HG03565 (cell line): ENCODE measurements at regions not wholly inside any gene's neighbourhood (a gene's known extent, or its start where the extent isn't known, plus 50 kb on each side); places are given as distances from the start of the nearest gene placed in this dataset.

Experiments
- ATAC-seq: cut with Tn5 transposase; IDR thresholded peaks from one replicate; pipeline ENCODE4 v1.9.1; 2021; ENCODE audit warnings: mild to moderate bottlenecking, moderate library complexity; ENCODE audit not compliant: unreplicated experiment

GRCh38 chr1:23615852-23616251 is 56.6 kb upstream of the ID3 start:
- no peak for ATAC-seq

GRCh38 chr1:23615423-23615822 is 56.1 kb upstream of the ID3 start:
- ATAC-seq = no peak

GRCh38 chr1:23614032-23614660 is 54.8 kb upstream of the ID3 start:
- no peak for ATAC-seq

- no peak for ATAC-seq
These were observed 54.1 kb upstream of the ID3 start for GRCh38 chr1:23613191-23614031.

- no peak for ATAC-seq
These were observed 52.5 kb upstream of the ID3 start for GRCh38 chr1:23611601-23612327.

GRCh38 chr1:23610677-23611076 is 51.4 kb upstream of the ID3 start:
- no peak for ATAC-seq

- no peak for ATAC-seq
These were observed 50.7 kb upstream of the ID3 start for GRCh38 chr1:23609971-23610370.
